PC-3 (cell line): ENCODE measurements at regions not wholly inside any gene's neighbourhood (a gene's known extent, or its start where the extent isn't known, plus 50 kb on each side); places are given as distances from the start of the nearest gene placed in this dataset.

ENCODE experiments used
- ATAC-seq: fragments of 200-7000 bp; cut with Tn5 transposase; 2 replicates; pipeline ENCODE4 v1.9.1; 2020; ENCODE audit warnings: mild to moderate bottlenecking, moderate library complexity
- BruUV-seq: library from RNA; stranded (reverse); fragments of 400-500 nt; replicated peaks from 2 replicates; lab custom pipeline; 2021; lab: Mats Ljungman, UMichigan
- CTCF ChIA-PET: fragments of 300-600 bp; sonication (Branson Sonifier 250); formaldehyde crosslinking; loops from one replicate; lab custom pipeline; 2022; ENCODE audit warnings: antibody characterized with exemption; lab: Charles Lee
- POLR2A ChIA-PET: fragments of 300-600 bp; sonication (Branson Sonifier 250); formaldehyde crosslinking; loops from one replicate; lab custom pipeline; 2022; ENCODE audit warnings: antibody characterized with exemption; ENCODE audit not compliant: unreplicated experiment; lab: Charles Lee
- DNase-seq: peaks from one replicate; pipeline ENCODE4 v3.0.0-alpha.2; 2015
- H2AFZ ChIP-seq: fragments of 300-600 bp; sonication (generic); 2 replicates; pipeline ENCODE4 v1.6.0; 2016; ENCODE audit warnings: antibody characterized with exemption, low read length
- H3F3A ChIP-seq: fragments of 300-600 bp; sonication (generic); one replicate; pipeline ENCODE4 v1.6.0; 2017; ENCODE audit warnings: antibody characterized with exemption, low read length, control low read depth, mild to moderate bottlenecking; ENCODE audit not compliant: unreplicated experiment
- H3K27ac ChIP-seq: fragments of 300-600 bp; sonication (generic); 2 replicates; pipeline ENCODE4 v1.5.1; 2016; ENCODE audit warnings: mild to moderate bottlenecking, low read length
- H3K27me3 ChIP-seq: fragments of 300-600 bp; sonication (generic); 2 replicates; pipeline ENCODE4 v1.6.1; 2016; ENCODE audit warnings: low read length, mixed read lengths
- H3K36me3 ChIP-seq: fragments of 300-600 bp; sonication (generic); 2 replicates; pipeline ENCODE4 v1.6.1; 2016; ENCODE audit warnings: low read depth, mixed run types, low read length, mixed read lengths
- H3K4me1 ChIP-seq: fragments of 300-600 bp; sonication (generic); 2 replicates; pipeline ENCODE4 v1.5.1; 2016; ENCODE audit warnings: low read length; ENCODE audit not compliant: insufficient read depth
- H3K4me2 ChIP-seq: fragments of 300-600 bp; sonication (generic); 2 replicates; pipeline ENCODE4 v1.6.0; 2016; ENCODE audit warnings: low read length
- H3K4me3 ChIP-seq: fragments of 300-600 bp; sonication (generic); 2 replicates; pipeline ENCODE4 v1.5.1; 2016; ENCODE audit warnings: mild to moderate bottlenecking, low read length, mixed read lengths
- H3K79me2 ChIP-seq: fragments of 300-600 bp; sonication (generic); 2 replicates; pipeline ENCODE4 v1.6.1; 2017; ENCODE audit warnings: low read length, mixed read lengths
- H3K9ac ChIP-seq: fragments of 300-600 bp; sonication (generic); 2 replicates; pipeline ENCODE4 v1.6.0; 2016; ENCODE audit warnings: mild to moderate bottlenecking, low read length
- H3K9me2 ChIP-seq: fragments of 300-600 bp; sonication (generic); replicated peaks from 2 replicates; pipeline ENCODE4 v1.6.1; 2016; ENCODE audit warnings: mixed run types, low read length, mixed read lengths
- H3K9me3 ChIP-seq: fragments of 300-600 bp; sonication (generic); 2 replicates; pipeline ENCODE4 v1.6.1; 2016; ENCODE audit warnings: low read length, mixed read lengths
- H4K20me1 ChIP-seq: fragments of 300-600 bp; sonication (generic); 2 replicates; pipeline ENCODE4 v1.6.1; 2016; ENCODE audit warnings: low read length, mixed read lengths
- EZH2 ChIP-seq: fragments of 300-600 bp; sonication (generic); IDR thresholded peaks from one replicate; pipeline ENCODE4 v1.6.1; 2017; ENCODE audit warnings: antibody characterized with exemption, mild to moderate bottlenecking, low read length; ENCODE audit not compliant: unreplicated experiment
- EZH2phosphoT487 ChIP-seq: fragments of 300-600 bp; sonication (generic); IDR thresholded peaks from 2 replicates; pipeline ENCODE4 v1.6.1; 2018; ENCODE audit warnings: mild to moderate bottlenecking, antibody characterized with exemption, low read length, borderline replicate concordance
- intact Hi-C: fragments of 100-400 bp; cut with micrococcal nuclease; formaldehyde crosslinking; loops from 2 replicates; pipeline ENCODE4 v1.9.0; 2023
- TF ChIP-seq, protein P1 (sequence below): fragments of 300-600 bp; sonication (generic); conservative IDR thresholded peaks from 2 replicates; pipeline ENCODE4 v1.5.1; 2017; ENCODE audit warnings: antibody characterized with exemption, low read depth, mild to moderate bottlenecking, low read length

- CTCF ChIA-PET, result no interaction called here
- no peak overlapping the region for H3K4me3 ChIP-seq
- DNase-seq, result peak; percentile 27
- BruUV-seq, result no TSS peak
- no peaks in the 10 kb centered on the region for H3K36me3 ChIP-seq
- TF ChIP-seq EZH2phosphoT487 (no peak), EZH2 (no peak)
- TF ChIP-seq, protein P1, sequence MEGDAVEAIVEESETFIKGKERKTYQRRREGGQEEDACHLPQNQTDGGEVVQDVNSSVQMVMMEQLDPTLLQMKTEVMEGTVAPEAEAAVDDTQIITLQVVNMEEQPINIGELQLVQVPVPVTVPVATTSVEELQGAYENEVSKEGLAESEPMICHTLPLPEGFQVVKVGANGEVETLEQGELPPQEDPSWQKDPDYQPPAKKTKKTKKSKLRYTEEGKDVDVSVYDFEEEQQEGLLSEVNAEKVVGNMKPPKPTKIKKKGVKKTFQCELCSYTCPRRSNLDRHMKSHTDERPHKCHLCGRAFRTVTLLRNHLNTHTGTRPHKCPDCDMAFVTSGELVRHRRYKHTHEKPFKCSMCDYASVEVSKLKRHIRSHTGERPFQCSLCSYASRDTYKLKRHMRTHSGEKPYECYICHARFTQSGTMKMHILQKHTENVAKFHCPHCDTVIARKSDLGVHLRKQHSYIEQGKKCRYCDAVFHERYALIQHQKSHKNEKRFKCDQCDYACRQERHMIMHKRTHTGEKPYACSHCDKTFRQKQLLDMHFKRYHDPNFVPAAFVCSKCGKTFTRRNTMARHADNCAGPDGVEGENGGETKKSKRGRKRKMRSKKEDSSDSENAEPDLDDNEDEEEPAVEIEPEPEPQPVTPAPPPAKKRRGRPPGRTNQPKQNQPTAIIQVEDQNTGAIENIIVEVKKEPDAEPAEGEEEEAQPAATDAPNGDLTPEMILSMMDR, result no peak
- POLR2A ChIA-PET, result no interaction called here
- H3K27me3 ChIP-seq, result no peaks in the 10 kb centered on the region
- H3K9me3 ChIP-seq, result no peaks in the 10 kb centered on the region
- ATAC-seq, result peak; percentile 33; the same call in 1 of the 2 replicates
- H3K79me2 ChIP-seq, result no peaks in the 10 kb centered on the region
- H3K9me2 ChIP-seq, result no peaks in the 10 kb centered on the region
- no peak overlapping the region for H3K9ac ChIP-seq
- no peak overlapping the region for H2AFZ ChIP-seq
- intact Hi-C loops, result no loop called here
- H3K4me2 ChIP-seq, result no peak overlapping the region
- no peaks in the 10 kb centered on the region for H4K20me1 ChIP-seq
- no peaks in the 10 kb centered on the region for H3F3A ChIP-seq
- H3K27ac ChIP-seq, result 0 out of 2 replicates have a peak overlapping the region, but pooled peaks have one; percentile 25
- H3K4me1 ChIP-seq, result no peaks in the 10 kb centered on the region
These were observed 1703.7 kb upstream of the AGA start for GRCh38 chr4:179145746-179146525.

GRCh38 chr4:179151770-179152169 lies 1709.5 kb upstream of the AGA start:
- ChIA-PET CTCF (no interaction called here), POLR2A (no interaction called here)
- Histone ChIP-seq H3K4me3 (no peak overlapping the region), H3K27ac (no peak overlapping the region), H3K36me3 (no peaks in the 10 kb centered on the region), H3K4me2 (no peak overlapping the region), H2AFZ (no peak overlapping the region), H3K4me1 (no peaks in the 10 kb centered on the region), H3F3A (no peaks in the 10 kb centered on the region), H3K9me3 (no peaks in the 10 kb centered on the region), H3K9ac (no peak overlapping the region), H3K79me2 (no peaks in the 10 kb centered on the region), H4K20me1 (no peaks in the 10 kb centered on the region), H3K27me3 (no peaks in the 10 kb centered on the region), H3K9me2 (no peaks in the 10 kb centered on the region)
- no TSS peak for BruUV-seq
- ATAC-seq (no peak), DNase-seq (no peak)
- intact Hi-C loops, result no loop called here
- TF ChIP-seq EZH2phosphoT487 (no peak), EZH2 (no peak)
- TF ChIP-seq, protein P1, result no peak

- ChIA-PET CTCF (no interaction called here), POLR2A (no interaction called here)
- DNase-seq (no peak), ATAC-seq (no peak)
- Histone ChIP-seq H3K27me3 (no peaks in the 10 kb centered on the region), H3F3A (no peaks in the 10 kb centered on the region), H3K4me1 (no peaks in the 10 kb centered on the region), H3K9me3 (no peaks in the 10 kb centered on the region), H3K27ac (no peak overlapping the region), H4K20me1 (no peaks in the 10 kb centered on the region), H3K9me2 (no peaks in the 10 kb centered on the region), H3K4me2 (no peak overlapping the region), H3K9ac (no peak overlapping the region; the same call in 1 of the 2 replicates), H3K4me3 (no peak overlapping the region), H3K36me3 (no peaks in the 10 kb centered on the region), H2AFZ (no peak overlapping the region), H3K79me2 (no peaks in the 10 kb centered on the region)
- intact Hi-C loops, result no loop called here
- TF ChIP-seq, protein P1, result no peak
- TF ChIP-seq EZH2 (no peak), EZH2phosphoT487 (no peak)
- no TSS peak for BruUV-seq
These were observed 1720.9 kb upstream of the AGA start for GRCh38 chr4:179163147-179163546.
